K562 (cell line): ENCODE measurements at regions not wholly inside any gene's neighbourhood (a gene's known extent, or its start where the extent isn't known, plus 50 kb on each side); places are given as distances from the start of the nearest gene placed in this dataset.

Experiments
- ATAC-seq: fragments of 200-7000 bp; cut with Tn5 transposase; 3 replicates; pipeline ENCODE4 v1.9.1; 2020; ENCODE audit warnings: moderate library complexity
- BruUV-seq: library from RNA; stranded (reverse); fragments of 400-500 nt; replicated peaks from 2 replicates; lab custom pipeline; 2021; lab: Mats Ljungman, UMichigan
- CTCF ChIA-PET: fragments of 300-600 bp; formaldehyde crosslinking; extraction: SDS; loops from one replicate; lab custom pipeline; 2021; ENCODE audit warnings: low intra/inter-chr PET ratio; lab: Yijun Ruan, JAX
- POLR2A ChIA-PET: fragments of 300-600, 350-650 bp; sonication (Branson Sonifier 250); formaldehyde crosslinking; extraction: SDS; loops from one replicate; lab custom pipeline; 2021; ENCODE audit warnings: antibody characterized with exemption, inconsistent platforms; lab: Yijun Ruan, JAX
- DNase-seq, 4 experiments: peaks; one replicate each; pipeline versions ENCODE4 v3.0.0 to v3.0.0-alpha.2; 2011 to 2018; ENCODE audit warnings: low spot score in 3 of 4, mixed read lengths in 3 of 4; ENCODE audit errors: extremely low read depth in 1 of 4
- FAIRE-seq: peaks from 2 replicates; lab custom pipeline; 2011; peaks lifted over from hg19 to GRCh38; lab: Jason Lieb, UNC
- H2AFZ ChIP-seq: 2 replicates; pipeline ENCODE4 v1.6.0; 2011; ENCODE audit warnings: low read depth, low read length, control low read depth, inconsistent platforms
- H3K27ac ChIP-seq: fragments of 200-600 bp; 3 replicates; pipeline ENCODE4 v1.8.0; 2011; ENCODE audit warnings: low read depth, mild to moderate bottlenecking, control low read depth, inconsistent platforms, low read length, moderate library complexity, mixed read lengths; ENCODE audit errors: extremely low read depth
- H3K27me3 ChIP-seq, 2 experiments: fragments of 300-600 bp in 1 of 2; 2 replicates in 1 of 2; 3 replicates in 1 of 2; pipeline versions ENCODE4 v1.6.0 to v1.8.0; 2011; ENCODE audit warnings: inconsistent platforms in 2 of 2, low read length in 2 of 2, mild to moderate bottlenecking in 1 of 2, mixed read lengths in 1 of 2, moderate library complexity in 1 of 2; ENCODE audit not compliant: control insufficient read depth in 2 of 2, insufficient read depth in 2 of 2
- H3K36me3 ChIP-seq: fragments of 300-600 bp; 3 replicates; pipeline ENCODE4 v1.8.0; 2011; ENCODE audit warnings: mild to moderate bottlenecking, low read length, inconsistent platforms; ENCODE audit not compliant: control insufficient read depth, insufficient read depth
- H3K4me1 ChIP-seq, 2 experiments: fragments of 200-600 bp in 1 of 2; replicated peaks in 1 of 2; 2 replicates in 1 of 2; 3 replicates in 1 of 2; pipeline versions ENCODE4 v1.5.1 to v1.8.0; 2011; ENCODE audit warnings: inconsistent platforms in 2 of 2, low read length in 2 of 2, mild to moderate bottlenecking in 1 of 2, mixed read lengths in 1 of 2, moderate library complexity in 1 of 2; ENCODE audit not compliant: control insufficient read depth in 2 of 2, insufficient read depth in 2 of 2
- H3K4me2 ChIP-seq: 2 replicates; pipeline ENCODE4 v1.6.1; 2011; ENCODE audit warnings: low read length, control low read depth, inconsistent platforms, mixed read lengths; ENCODE audit not compliant: insufficient read depth
- H3K4me3 ChIP-seq: fragments of 200-600 bp; sonication (generic), shearing (Covaris generic); 2 replicates; pipeline ENCODE4 v1.5.1; 2016; ENCODE audit warnings: control low read depth, inconsistent platforms
- H3K79me2 ChIP-seq: fragments of 200-600 bp; 3 replicates; pipeline ENCODE4 v1.8.0; 2011; ENCODE audit warnings: low read length, inconsistent platforms; ENCODE audit not compliant: control insufficient read depth, insufficient read depth
- H3K9ac ChIP-seq, 2 experiments: 2 replicates each; pipeline versions ENCODE4 v1.6.0 to v1.6.1; 2011; ENCODE audit warnings: low read depth in 2 of 2, low read length in 2 of 2, control low read depth in 1 of 2, inconsistent platforms in 1 of 2, mild to moderate bottlenecking in 1 of 2, mixed read lengths in 1 of 2; ENCODE audit not compliant: insufficient read depth in 1 of 2
- H3K9me1 ChIP-seq: one replicate; pipeline ENCODE4 v1.6.0; 2011; ENCODE audit warnings: inconsistent platforms, mild to moderate bottlenecking, low read length, moderate library complexity; ENCODE audit not compliant: control insufficient read depth, insufficient read depth
- H3K9me3 ChIP-seq: replicated peaks from 2 replicates; pipeline ENCODE4 v1.5.1; 2011; ENCODE audit warnings: low read depth, low read length, inconsistent platforms; ENCODE audit not compliant: control insufficient read depth, insufficient read depth
- H4K20me1 ChIP-seq: replicated peaks from 2 replicates; pipeline ENCODE4 v1.6.1; 2011; ENCODE audit warnings: low read length, inconsistent platforms, mixed read lengths; ENCODE audit not compliant: control insufficient read depth, insufficient read depth
- CBFB ChIP-seq: sonication (generic); formaldehyde crosslinking; IDR thresholded peaks from 2 replicates; pipeline ENCODE4 v1.4.0; 2020; ENCODE audit warnings: mild to moderate bottlenecking, missing genetic modification reagents
- CXXC5 ChIP-seq: fragments of 250-450 bp; sonication (Bioruptor Pico); IDR thresholded peaks from 2 replicates; pipeline ENCODE4 v1.8.0; 2022; ENCODE audit warnings: inconsistent platforms, mild to moderate bottlenecking, moderate library complexity
- FUS ChIP-seq: fragments of 200-400 bp; formaldehyde crosslinking; optimal IDR thresholded peaks from 2 replicates; pipeline ENCODE3; 2017; ENCODE audit warnings: low read depth, low read length
- NFE2L1 ChIP-seq: fragments of 450-650 bp; IDR thresholded peaks from 2 replicates; pipeline ENCODE4 v1.6.1; 2016; ENCODE audit warnings: missing genetic modification characterization, low read depth, mild to moderate bottlenecking, missing compliant biosample characterization, moderate library complexity, borderline replicate concordance
- PREB ChIP-seq: sonication (generic); formaldehyde crosslinking; IDR thresholded peaks from 2 replicates; pipeline ENCODE4 v1.8.1; 2023; ENCODE audit warnings: mild to moderate bottlenecking, missing genetic modification reagents
- PURB ChIP-seq: sonication (generic); formaldehyde crosslinking; IDR thresholded peaks from 2 replicates; pipeline ENCODE4 v1.9.0; 2021; ENCODE audit warnings: low read depth, mild to moderate bottlenecking, missing genetic modification reagents
- TAF7 ChIP-seq: fragments of 450-650 bp; IDR thresholded peaks from 2 replicates; pipeline ENCODE4 v1.6.1; 2016; ENCODE audit warnings: missing genetic modification characterization, missing compliant biosample characterization
- WHSC1 ChIP-seq: IDR thresholded peaks from one replicate; pipeline ENCODE4 v1.6.1; 2012; ENCODE audit warnings: low read length, control low read depth, inconsistent platforms
- ZC3H11A ChIP-seq: IDR thresholded peaks from 2 replicates; pipeline ENCODE4 v1.6.1; 2012; ENCODE audit warnings: low read depth, low read length, improper control_type of control experiment
- ZHX1 ChIP-seq: fragments of 150-350 bp; conservative IDR thresholded peaks from 2 replicates; pipeline ENCODE4 v1.6.1; 2014; ENCODE audit warnings: low read length
- ZNF76 ChIP-seq: fragments of 250-450 bp; sonication (Bioruptor Pico); IDR thresholded peaks from 2 replicates; pipeline ENCODE4 v1.4.0; 2020; ENCODE audit warnings: mild to moderate bottlenecking, moderate library complexity, borderline replicate concordance
- ZNF778 ChIP-seq: fragments of 450-650 bp; formaldehyde crosslinking; IDR thresholded peaks from 2 replicates; pipeline ENCODE4 v1.4.0; 2020; ENCODE audit warnings: mild to moderate bottlenecking, moderate library complexity
- WGBS: fragments of 100-300 bp; shearing (Covaris generic); methylation state at CpG from one replicate; pipeline ENCODE4 v1.1.6; 2016; ENCODE audit warnings: low coverage, mixed read lengths; ENCODE audit not compliant: insufficient coverage; ENCODE audit errors: missing lambda C conversion rate; 5-methylcytosine and 5-hydroxymethylcytosine counted together
- in situ Hi-C: fragments of 300-500 bp; cut with MboI; formaldehyde crosslinking; loops from 4 replicates; pipeline ENCODE4 v1.15.0; 2018; ENCODE audit warnings: inconsistent platforms, mixed read lengths
- intact Hi-C: fragments of 100-400 bp; cut with micrococcal nuclease; formaldehyde crosslinking; loops from 2 replicates; pipeline ENCODE4 v1.14.2; 2022
- TF ChIP-seq, protein P1 (sequence below), 3 experiments: fragments of 200-800 bp in 1 of 3; fragments of 250-450 bp in 1 of 3; fragments of 450-650 bp in 1 of 3; sonication (Bioruptor Pico) in 1 of 3; sonication (Bioruptor generic) in 1 of 3; formaldehyde crosslinking in 1 of 3; IDR thresholded peaks; 2 replicates each; pipeline versions ENCODE4 v1.6.1 to v1.8.0; 2016 to 2022; ENCODE audit warnings: mild to moderate bottlenecking in 2 of 3, missing genetic modification characterization in 2 of 3, missing compliant biosample characterization in 1 of 3, moderate library complexity in 1 of 3

GRCh38 chr13:111956261-111957151 is 110.4 kb upstream of the SOX1 start:
- H3K36me3 ChIP-seq, result no peaks in the 10 kb centered on the region
- FAIRE-seq, result no peak
- in situ Hi-C loops, result no loop called here
- no peak for TF ChIP-seq PREB (CRISPR knock-in tag)
- no peak for TF ChIP-seq FUS
- TF ChIP-seq TAF7 (tag), result no peak
- no peak for TF ChIP-seq ZHX1
- TF ChIP-seq ZNF76 (CRISPR knock-in tag), result no peak
- no peak for TF ChIP-seq WHSC1
- TF ChIP-seq, protein P1, sequence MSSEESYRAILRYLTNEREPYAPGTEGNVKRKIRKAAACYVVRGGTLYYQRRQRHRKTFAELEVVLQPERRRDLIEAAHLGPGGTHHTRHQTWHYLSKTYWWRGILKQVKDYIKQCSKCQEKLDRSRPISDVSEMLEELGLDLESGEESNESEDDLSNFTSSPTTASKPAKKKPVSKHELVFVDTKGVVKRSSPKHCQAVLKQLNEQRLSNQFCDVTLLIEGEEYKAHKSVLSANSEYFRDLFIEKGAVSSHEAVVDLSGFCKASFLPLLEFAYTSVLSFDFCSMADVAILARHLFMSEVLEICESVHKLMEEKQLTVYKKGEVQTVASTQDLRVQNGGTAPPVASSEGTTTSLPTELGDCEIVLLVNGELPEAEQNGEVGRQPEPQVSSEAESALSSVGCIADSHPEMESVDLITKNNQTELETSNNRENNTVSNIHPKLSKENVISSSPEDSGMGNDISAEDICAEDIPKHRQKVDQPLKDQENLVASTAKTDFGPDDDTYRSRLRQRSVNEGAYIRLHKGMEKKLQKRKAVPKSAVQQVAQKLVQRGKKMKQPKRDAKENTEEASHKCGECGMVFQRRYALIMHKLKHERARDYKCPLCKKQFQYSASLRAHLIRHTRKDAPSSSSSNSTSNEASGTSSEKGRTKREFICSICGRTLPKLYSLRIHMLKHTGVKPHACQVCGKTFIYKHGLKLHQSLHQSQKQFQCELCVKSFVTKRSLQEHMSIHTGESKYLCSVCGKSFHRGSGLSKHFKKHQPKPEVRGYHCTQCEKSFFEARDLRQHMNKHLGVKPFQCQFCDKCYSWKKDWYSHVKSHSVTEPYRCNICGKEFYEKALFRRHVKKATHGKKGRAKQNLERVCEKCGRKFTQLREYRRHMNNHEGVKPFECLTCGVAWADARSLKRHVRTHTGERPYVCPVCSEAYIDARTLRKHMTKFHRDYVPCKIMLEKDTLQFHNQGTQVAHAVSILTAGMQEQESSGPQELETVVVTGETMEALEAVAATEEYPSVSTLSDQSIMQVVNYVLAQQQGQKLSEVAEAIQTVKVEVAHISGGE (CRISPR knock-in tag; IDR thresholded peaks at IDR 0.05), result no peak
- no peak for TF ChIP-seq CBFB (CRISPR knock-in tag)
- no peak for TF ChIP-seq CXXC5
- no peak for TF ChIP-seq ZNF778 (CRISPR knock-in tag)
- TF ChIP-seq NFE2L1, result no peak
- no peak for TF ChIP-seq PURB (CRISPR knock-in tag)
- TF ChIP-seq ZC3H11A, result no peak

More at GRCh38 chr13:111956261-111957151, 110.4 kb upstream of the SOX1 start:
- H3K9me3 ChIP-seq, result no peaks in the 10 kb centered on the region
- no peak overlapping the region for H2AFZ ChIP-seq
- H3K4me1 ChIP-seq, result no peaks in the 10 kb centered on the region
- no peak overlapping the region for H3K9ac ChIP-seq
- no peaks in the 10 kb centered on the region for H3K9me1 ChIP-seq
- no peak overlapping the region for H3K4me2 ChIP-seq
- no peak for ATAC-seq
- no peak for DNase-seq
- ChIA-PET POLR2A (interaction anchor here (0.7 kb wide), 1 partner anchor 12 kb away, joined by 3 read pairs; no protein-coding TSS in a partner anchor), CTCF (no interaction called here)
- BruUV-seq, result no TSS peak
- under 1% methylated on average over 27 of the region's 59 CpGs for WGBS
- H3K27me3 ChIP-seq, result peaks cover 0 to 28% of the 10 kb centered on the region in 2 experiments; a peak in 4 of 5 replicates
- no peak overlapping the region for H3K27ac ChIP-seq
- H3K4me3 ChIP-seq, result no peak overlapping the region
- no peaks in the 10 kb centered on the region for H3K79me2 ChIP-seq
- intact Hi-C loops, result no loop called here
- H4K20me1 ChIP-seq, result no peaks in the 10 kb centered on the region
